Loucy (cell line): ENCODE measurements at regions not wholly inside any gene's neighbourhood (a gene's known extent, or its start where the extent isn't known, plus 50 kb on each side); places are given as distances from the start of the nearest gene placed in this dataset.

Source experiments
- H2AFZ ChIP-seq: fragments of 200-600 bp; sonication (generic); 2 replicates; pipeline ENCODE4 v1.6.0; 2016; ENCODE audit warnings: antibody characterized with exemption, mild to moderate bottlenecking, low read length, moderate library complexity
- H3F3A ChIP-seq: fragments of 200-600 bp; 2 replicates; pipeline ENCODE4 v1.6.0; 2016; ENCODE audit warnings: antibody characterized with exemption, low read depth, mild to moderate bottlenecking
- H3K27me3 ChIP-seq: fragments of 200-600 bp; sonication (generic); 2 replicates; pipeline ENCODE4 v1.6.1; 2014; ENCODE audit warnings: low read length, mild to moderate bottlenecking; ENCODE audit not compliant: insufficient read depth, poor library complexity, severe bottlenecking
- H3K36me3 ChIP-seq: fragments of 200-600 bp; sonication (generic); 2 replicates; pipeline ENCODE4 v1.6.1; 2016; ENCODE audit warnings: low read length; ENCODE audit not compliant: insufficient read depth
- H3K4me1 ChIP-seq: fragments of 200-600 bp; sonication (generic); 2 replicates; pipeline ENCODE4 v1.5.1; 2014; ENCODE audit warnings: low read length, mild to moderate bottlenecking; ENCODE audit not compliant: insufficient read depth, poor library complexity, severe bottlenecking
- H3K4me2 ChIP-seq: fragments of 200-600 bp; sonication (generic); 2 replicates; pipeline ENCODE4 v1.6.0; 2014; ENCODE audit warnings: antibody characterized with exemption, low read length, low read depth, mild to moderate bottlenecking; ENCODE audit not compliant: poor library complexity, severe bottlenecking
- H3K4me3 ChIP-seq: fragments of 200-600 bp; sonication (generic); 2 replicates; pipeline ENCODE4 v1.5.1; 2014; ENCODE audit warnings: low read length, mild to moderate bottlenecking, mixed read lengths; ENCODE audit not compliant: poor library complexity, severe bottlenecking
- H3K79me2 ChIP-seq: fragments of 200-600 bp; sonication (generic); 2 replicates; pipeline ENCODE4 v1.6.1; 2014; ENCODE audit warnings: low read length; ENCODE audit not compliant: insufficient read depth
- H3K9ac ChIP-seq: fragments of 200-600 bp; sonication (generic); 2 replicates; pipeline ENCODE4 v1.6.0; 2014; ENCODE audit warnings: mild to moderate bottlenecking, low read depth, low read length, moderate library complexity; ENCODE audit not compliant: poor library complexity, severe bottlenecking
- H3K9me2 ChIP-seq: fragments of 200-600 bp; sonication (generic); replicated peaks from 2 replicates; pipeline ENCODE4 v1.6.1; 2016; ENCODE audit warnings: low read depth, low read length, mixed read lengths
- H3K9me3 ChIP-seq: fragments of 200-600 bp; sonication (generic); 2 replicates; pipeline ENCODE4 v1.6.1; 2014; ENCODE audit warnings: mild to moderate bottlenecking, antibody characterized with exemption, low read length, low read depth; ENCODE audit not compliant: insufficient read depth
- H4K20me1 ChIP-seq: fragments of 200-600 bp; sonication (generic); 2 replicates; pipeline ENCODE4 v1.6.0; 2014; ENCODE audit warnings: antibody characterized with exemption, low read length, mild to moderate bottlenecking; ENCODE audit not compliant: insufficient read depth, poor library complexity, severe bottlenecking
- EZH2phosphoT487 ChIP-seq: fragments of 200-600 bp; IDR thresholded peaks from 2 replicates; pipeline ENCODE4 v1.6.1; 2018; ENCODE audit warnings: antibody characterized with exemption, mild to moderate bottlenecking, moderate library complexity, borderline replicate concordance
- TF ChIP-seq, protein P1 (sequence below): fragments of 200-600 bp; sonication (generic); conservative IDR thresholded peaks from 2 replicates; pipeline ENCODE4 v1.5.1; 2014; ENCODE audit warnings: mild to moderate bottlenecking, antibody characterized with exemption, low read length

GRCh38 chr15:35857567-35858226 is 311.7 kb upstream of the DPH6 start:
- Histone ChIP-seq H2AFZ (no peak overlapping the region), H3F3A (no peaks in the 10 kb centered on the region), H3K79me2 (no peaks in the 10 kb centered on the region), H3K4me2 (no peak overlapping the region), H3K9me3 (no peaks in the 10 kb centered on the region), H3K27me3 (no peaks in the 10 kb centered on the region), H3K9ac (no peak overlapping the region), H3K4me3 (no peak overlapping the region), H3K36me3 (no peaks in the 10 kb centered on the region), H4K20me1 (no peaks in the 10 kb centered on the region), H3K4me1 (no peaks in the 10 kb centered on the region), H3K9me2 (no peaks in the 10 kb centered on the region)
- no peak for TF ChIP-seq EZH2phosphoT487
- TF ChIP-seq, protein P1, sequence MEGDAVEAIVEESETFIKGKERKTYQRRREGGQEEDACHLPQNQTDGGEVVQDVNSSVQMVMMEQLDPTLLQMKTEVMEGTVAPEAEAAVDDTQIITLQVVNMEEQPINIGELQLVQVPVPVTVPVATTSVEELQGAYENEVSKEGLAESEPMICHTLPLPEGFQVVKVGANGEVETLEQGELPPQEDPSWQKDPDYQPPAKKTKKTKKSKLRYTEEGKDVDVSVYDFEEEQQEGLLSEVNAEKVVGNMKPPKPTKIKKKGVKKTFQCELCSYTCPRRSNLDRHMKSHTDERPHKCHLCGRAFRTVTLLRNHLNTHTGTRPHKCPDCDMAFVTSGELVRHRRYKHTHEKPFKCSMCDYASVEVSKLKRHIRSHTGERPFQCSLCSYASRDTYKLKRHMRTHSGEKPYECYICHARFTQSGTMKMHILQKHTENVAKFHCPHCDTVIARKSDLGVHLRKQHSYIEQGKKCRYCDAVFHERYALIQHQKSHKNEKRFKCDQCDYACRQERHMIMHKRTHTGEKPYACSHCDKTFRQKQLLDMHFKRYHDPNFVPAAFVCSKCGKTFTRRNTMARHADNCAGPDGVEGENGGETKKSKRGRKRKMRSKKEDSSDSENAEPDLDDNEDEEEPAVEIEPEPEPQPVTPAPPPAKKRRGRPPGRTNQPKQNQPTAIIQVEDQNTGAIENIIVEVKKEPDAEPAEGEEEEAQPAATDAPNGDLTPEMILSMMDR = no peak

DNA sequence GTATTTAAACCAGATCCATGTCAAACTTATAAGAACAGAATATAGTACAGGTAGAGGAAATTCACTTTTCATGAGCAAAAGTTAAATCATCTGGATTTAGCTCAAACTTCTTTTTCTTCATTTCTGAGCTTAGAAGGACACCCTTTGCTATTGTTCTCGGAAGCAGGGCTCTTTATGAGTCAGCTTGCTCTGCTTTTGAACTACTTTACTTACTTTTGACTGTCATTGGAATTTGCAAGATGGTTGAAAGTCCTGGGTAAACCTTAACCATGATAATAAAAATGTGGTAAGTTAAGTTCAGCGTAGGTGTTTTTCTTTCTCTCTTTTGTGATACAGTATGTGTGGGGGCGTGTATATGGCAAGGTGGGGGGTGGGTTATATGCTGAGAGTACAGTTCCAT is 312.7 kb upstream of the DPH6 start:
- Histone ChIP-seq H2AFZ (no peak overlapping the region), H3K79me2 (no peaks in the 10 kb centered on the region), H3K36me3 (no peaks in the 10 kb centered on the region), H3K27me3 (no peaks in the 10 kb centered on the region), H4K20me1 (no peaks in the 10 kb centered on the region), H3K4me1 (no peaks in the 10 kb centered on the region), H3K9ac (no peak overlapping the region), H3K9me2 (no peaks in the 10 kb centered on the region), H3K4me2 (no peak overlapping the region), H3F3A (no peaks in the 10 kb centered on the region), H3K9me3 (no peaks in the 10 kb centered on the region), H3K4me3 (no peak overlapping the region)
- no peak for TF ChIP-seq EZH2phosphoT487
- TF ChIP-seq, protein P1 = no peak

DNA sequence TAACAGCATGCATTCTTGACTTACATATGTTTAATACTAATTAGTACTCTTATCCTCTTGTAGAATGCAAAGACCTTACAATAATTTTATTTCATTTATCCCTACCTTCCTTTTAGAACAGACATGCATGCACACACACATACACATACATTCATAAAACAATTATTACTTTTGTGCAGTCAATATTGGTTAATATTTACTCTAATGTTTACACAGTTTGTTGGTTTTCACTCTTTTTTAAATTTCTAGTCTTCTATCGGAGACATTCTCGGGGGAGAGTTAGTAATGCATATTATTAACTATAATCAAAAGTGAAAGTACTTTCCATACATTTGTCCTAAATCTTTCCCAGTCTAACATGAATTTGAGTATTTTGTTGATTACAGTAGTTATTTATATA is 317.7 kb upstream of the DPH6 start:
- Histone ChIP-seq H3K9me2 (no peaks in the 10 kb centered on the region), H3K4me2 (no peak overlapping the region), H3K27me3 (no peaks in the 10 kb centered on the region), H3K4me1 (no peaks in the 10 kb centered on the region), H3F3A (no peaks in the 10 kb centered on the region), H3K4me3 (no peak overlapping the region), H3K79me2 (no peaks in the 10 kb centered on the region), H3K9ac (no peak overlapping the region), H4K20me1 (no peaks in the 10 kb centered on the region), H3K36me3 (no peaks in the 10 kb centered on the region), H3K9me3 (no peaks in the 10 kb centered on the region), H2AFZ (no peak overlapping the region)
- TF ChIP-seq EZH2phosphoT487 = no peak
- TF ChIP-seq, protein P1 = no peak
